GM18909 (cell line): ENCODE measurements at regions not wholly inside any gene's neighbourhood (a gene's known extent, or its start where the extent isn't known, plus 50 kb on each side); places are given as distances from the start of the nearest gene placed in this dataset.

ENCODE experiments used
- ATAC-seq: cut with Tn5 transposase; IDR thresholded peaks from one replicate; pipeline ENCODE4 v1.9.1; 2021; ENCODE audit warnings: mild to moderate bottlenecking; ENCODE audit not compliant: unreplicated experiment, poor library complexity

- no peak for ATAC-seq
Observed at GRCh38 chr18:4869155-4869554, 327.9 kb downstream of the AKAIN1 start.

- no peak for ATAC-seq
Observed at GRCh38 chr18:4858379-4859127, 338.5 kb downstream of the AKAIN1 start.

GRCh38 chr18:4854671-4855070 is 342.4 kb downstream of the AKAIN1 start:
- ATAC-seq: no peak

- no peak for ATAC-seq
Observed at GRCh38 chr18:4851301-4851976, 345.6 kb downstream of the AKAIN1 start.

DNA sequence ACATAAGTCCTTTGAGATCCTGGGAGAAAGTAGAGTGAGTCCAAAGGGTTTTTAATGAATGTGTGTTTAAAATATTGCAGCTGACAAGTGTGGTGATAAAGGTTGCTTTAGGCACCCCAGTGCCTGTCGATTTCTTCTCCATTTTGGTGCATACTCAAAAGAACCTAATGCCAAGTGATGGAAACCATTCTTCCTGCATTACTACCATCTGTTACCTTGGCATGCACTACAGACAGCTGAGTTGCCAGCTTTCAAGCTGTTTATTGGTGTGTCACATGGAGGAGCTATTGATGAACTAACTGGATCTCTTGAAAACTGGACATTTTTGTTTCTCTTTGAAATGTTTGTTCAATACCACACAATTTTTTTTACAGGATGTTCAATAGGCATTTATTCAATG is 350.0 kb downstream of the AKAIN1 start:
- ATAC-seq: no peak

DNA sequence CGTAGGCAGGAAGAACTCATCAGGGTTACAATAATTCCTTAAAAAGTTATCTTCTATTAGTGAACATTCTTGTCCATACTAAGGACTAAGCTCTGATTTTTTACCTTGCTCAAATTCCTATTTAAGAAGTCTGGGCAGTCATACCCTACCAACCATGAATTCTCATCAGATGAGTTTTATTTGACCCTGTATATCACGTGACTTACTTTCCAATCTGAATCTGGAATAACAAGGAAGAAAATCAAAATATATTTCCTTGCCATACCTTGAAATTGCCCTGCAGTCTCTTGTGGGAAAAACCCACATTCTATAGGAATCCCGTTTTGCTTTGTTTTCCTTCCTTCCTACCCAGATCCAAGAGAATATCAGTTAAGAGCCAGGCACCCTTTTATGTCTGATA is 352.7 kb downstream of the AKAIN1 start:
- no peak for ATAC-seq

DNA sequence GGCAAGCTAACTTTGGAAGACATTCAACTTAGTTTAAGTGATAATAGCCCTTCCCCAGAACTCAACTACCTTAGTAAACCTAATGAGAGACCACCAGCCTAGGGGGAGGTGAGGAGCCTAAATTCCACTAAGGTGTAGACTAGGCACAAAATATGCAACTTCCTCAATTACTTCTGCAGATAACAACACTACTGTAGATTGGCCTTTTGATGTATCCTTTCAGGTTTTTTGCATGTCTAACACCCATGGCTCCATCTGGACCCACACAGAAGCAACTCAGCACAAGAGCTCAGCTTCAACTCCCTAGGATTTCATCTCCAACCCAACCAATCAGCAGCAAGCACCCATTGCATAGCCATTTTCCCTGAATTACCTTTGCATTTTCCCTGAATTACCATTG is 353.3 kb downstream of the AKAIN1 start:
- ATAC-seq: no peak

DNA sequence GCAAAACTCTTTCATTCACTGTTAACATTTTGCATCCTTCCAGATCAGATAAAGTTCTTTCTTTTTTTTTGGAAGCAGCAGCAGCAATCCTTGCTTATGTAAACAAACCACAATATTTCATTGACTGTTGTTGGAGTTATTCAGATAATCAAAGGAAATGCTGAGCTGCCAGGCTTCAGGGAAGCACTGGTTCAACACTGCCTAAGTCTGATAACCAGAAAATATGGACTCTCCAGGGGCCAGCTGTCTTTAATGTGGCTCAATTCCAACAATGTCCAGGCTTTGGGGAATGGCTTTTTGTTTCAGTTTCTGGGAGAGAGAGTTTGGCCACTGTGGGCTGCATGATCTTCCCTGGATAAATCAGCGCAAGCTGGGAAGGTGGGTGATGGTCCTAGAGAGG is 354.3 kb downstream of the AKAIN1 start:
- no peak for ATAC-seq

- no peak for ATAC-seq
Observed at GRCh38 chr18:4842287-4842686, 354.8 kb downstream of the AKAIN1 start.

DNA sequence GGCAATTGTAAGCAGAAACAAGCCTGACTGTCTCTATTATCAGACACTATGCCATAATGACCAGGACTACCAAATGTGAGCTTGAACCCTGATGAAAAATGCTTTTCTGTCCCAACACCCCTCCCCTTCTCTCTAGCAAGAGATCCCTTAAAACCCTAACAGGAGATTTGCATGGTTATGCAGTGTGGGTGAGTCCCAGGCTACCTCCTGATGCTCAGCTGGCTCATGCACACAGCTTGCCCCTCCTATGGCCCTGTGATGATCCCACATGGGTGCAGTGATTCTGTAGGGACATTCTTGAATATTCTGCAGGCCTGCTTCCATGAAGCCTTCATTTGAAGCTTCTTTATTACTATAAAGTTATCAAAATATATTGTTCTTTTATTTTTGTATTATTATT is 357.4 kb downstream of the AKAIN1 start:
- no peak for ATAC-seq

GRCh38 chr18:4836141-4836540 is 360.9 kb downstream of the AKAIN1 start:
- no peak for ATAC-seq

DNA sequence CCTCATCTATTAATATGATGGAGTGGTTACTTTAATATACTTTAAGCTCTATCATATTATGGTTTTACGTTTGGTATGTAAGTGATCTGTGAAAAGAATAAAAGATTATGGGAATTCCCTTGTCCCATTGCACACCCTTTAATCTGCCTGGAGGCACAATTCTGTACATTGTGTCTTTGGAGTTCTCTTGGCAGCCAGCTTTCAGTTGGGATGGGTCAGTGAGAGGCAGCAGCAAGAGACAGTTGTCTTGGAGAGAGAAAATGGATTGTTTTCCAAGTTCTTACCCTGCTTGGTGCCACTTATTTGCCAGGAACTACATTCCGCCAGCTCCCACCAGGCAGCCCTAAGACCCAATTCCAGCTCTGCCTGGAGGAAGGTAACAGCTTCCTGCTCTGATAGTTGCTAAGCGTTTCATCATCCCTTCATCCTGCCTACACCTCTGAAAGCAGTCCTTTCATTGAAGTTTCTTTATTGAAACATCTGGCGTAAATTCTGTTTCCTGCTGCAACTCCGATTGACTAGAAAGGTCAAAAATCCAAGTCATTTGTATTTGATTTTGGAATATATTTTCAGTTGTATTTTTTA is 365.2 kb downstream of the AKAIN1 start:
- ATAC-seq: no peak

GRCh38 chr18:4831127-4831526 is 365.9 kb downstream of the AKAIN1 start:
- ATAC-seq: no peak

DNA sequence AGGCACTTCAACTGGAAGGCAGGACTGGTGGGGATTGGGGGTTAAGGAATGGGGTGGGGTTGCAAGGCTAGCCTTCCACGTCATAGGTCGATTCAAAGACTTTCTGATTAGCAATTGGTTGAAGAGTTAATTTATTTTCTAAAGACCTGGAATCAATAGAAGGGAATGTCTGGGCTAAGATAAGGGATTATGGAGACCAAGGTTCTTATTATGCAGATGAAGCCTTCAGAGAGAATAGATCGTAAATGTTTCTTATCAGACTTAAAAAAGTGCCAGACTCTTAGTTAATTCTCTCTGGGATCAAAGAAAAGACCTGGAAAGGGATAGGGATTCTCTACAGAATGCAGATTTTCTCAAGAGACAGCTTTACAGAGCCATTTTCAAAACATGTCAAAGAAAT is 368.0 kb upstream of the DLGAP1 start:
- ATAC-seq: no peak

- ATAC-seq: no peak
Observed at GRCh38 chr18:4821801-4822200, 366.7 kb upstream of the DLGAP1 start.

DNA sequence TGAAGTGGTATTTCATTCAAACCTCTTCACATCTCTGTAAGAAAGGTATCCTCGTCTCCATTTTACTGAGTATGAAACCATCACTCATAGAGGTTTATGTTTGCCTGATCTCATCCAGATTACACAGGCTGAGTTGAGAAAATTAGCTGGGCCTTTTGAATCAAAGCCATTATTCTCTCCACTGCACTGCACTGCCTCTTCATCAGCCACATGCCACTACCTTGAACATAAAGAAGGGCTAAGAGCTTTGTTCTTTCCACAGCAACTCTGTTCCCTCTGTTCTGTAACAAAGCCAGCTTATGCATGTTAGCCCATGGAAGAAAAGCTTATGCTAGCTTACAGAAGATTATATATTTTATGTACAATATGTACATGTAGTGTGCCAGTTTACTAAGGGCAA is 362.6 kb upstream of the DLGAP1 start:
- no peak for ATAC-seq

DNA sequence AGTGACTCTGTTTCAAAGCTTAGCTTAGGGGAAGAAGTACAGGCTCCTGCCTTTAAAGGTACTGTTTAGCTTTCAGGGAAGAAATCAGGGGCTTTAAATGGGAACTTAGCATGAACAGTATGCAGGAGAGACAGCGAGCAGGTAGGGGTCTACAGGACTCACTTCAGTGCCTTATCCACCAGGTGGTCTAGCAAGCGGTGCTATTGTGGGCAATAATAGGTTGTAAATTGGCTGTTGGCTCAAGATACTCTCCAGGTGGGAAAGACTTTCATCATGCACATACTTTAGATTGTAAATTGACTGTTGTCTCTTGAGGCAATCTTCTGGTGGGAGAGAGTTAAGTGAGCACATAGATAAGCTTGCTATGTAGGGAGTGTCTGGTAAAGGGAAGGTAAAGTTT is 358.6 kb upstream of the DLGAP1 start:
- ATAC-seq: no peak

DNA sequence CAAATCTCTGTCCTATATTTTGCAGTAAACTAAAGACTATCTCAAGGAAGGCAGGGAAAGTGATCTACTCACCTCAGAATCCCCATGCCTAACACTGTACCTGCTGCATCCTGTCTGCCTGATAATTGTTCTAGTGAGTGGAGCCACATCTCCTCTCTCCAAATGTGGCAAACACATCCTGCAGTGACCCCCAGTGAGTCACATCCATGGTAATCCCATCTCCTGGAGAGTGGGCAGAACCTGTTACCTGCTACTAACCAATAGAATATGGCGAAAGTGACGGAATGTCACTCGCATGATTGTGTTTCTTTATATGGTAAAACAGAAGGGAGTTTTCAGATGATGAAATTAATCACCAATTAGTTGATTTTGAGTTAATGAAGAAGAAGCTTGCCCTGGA is 353.8 kb upstream of the DLGAP1 start:
- no peak for ATAC-seq

DNA sequence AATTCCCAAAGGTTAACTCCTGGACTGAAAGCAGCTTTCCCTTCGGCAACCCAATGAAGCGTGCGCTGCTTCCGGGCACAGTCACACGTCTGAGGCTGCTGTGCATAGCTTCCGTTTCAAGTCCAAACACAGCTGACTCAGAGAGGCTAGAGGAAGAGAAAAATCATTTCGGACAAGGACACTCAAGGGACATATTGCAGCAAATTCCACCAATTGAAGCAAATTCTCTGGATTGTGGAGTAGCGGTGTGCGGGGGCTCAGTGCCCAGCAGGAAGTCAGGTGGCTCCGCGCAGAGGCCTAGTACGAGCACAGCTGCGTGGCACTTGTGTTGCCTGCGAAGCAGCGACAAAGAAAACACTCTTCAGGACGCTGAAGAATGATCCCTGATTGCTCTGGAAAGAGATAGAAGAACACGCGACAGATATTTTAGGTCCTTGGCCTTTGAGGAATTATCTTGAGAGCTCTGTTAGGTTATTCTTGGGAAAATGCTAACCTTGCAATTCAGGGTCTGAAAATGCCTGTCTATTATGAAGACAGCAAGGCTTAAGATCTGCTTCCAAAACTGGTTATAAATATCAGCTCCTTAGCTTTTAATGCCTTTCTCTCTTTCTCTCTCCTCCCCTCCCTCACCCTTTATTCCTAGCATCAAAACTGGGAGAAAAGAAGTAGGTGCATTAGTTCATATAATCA is 352.6 kb upstream of the DLGAP1 start:
- ATAC-seq: no peak

DNA sequence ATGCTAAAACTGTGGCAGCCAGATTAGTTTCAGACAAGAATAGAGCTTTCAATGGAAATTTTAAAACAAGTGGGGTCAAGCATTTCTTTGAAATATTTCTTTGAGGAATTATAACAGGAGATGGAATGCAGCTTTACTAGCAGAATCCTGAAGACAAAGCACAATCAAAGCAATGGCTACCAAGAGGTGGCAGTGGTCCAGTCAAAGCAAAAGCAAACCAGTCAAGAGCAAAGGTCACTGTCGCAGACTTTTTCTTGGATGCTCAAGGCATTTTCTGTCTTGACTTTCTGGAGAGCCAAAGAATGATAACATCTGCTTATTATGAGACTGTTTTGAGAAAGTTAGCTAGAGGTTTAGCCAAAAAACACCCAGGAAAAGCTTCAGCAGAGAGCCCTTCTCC is 351.2 kb upstream of the DLGAP1 start:
- ATAC-seq: no peak

GRCh38 chr18:4802296-4802695 is 347.2 kb upstream of the DLGAP1 start:
- no peak for ATAC-seq
